AG04449 (cell line): ENCODE measurements at regions not wholly inside any gene's neighbourhood (a gene's known extent, or its start where the extent isn't known, plus 50 kb on each side); places are given as distances from the start of the nearest gene placed in this dataset.

Experiments
- CTCF ChIA-PET: fragments of 350-600 bp; formaldehyde crosslinking; extraction: SDS; loops from one replicate; lab custom pipeline; 2021; ENCODE audit warnings: antibody characterized with exemption; lab: Yijun Ruan, JAX
- POLR2A ChIA-PET: fragments of 400-600, 350-600 bp; formaldehyde crosslinking; extraction: SDS; loops from one replicate; lab custom pipeline; 2020; ENCODE audit warnings: antibody characterized with exemption, inconsistent platforms; lab: Yijun Ruan, JAX
- DNase-seq: peaks from one replicate; pipeline ENCODE4 v3.0.0-alpha.2; 2010; ENCODE audit warnings: low read depth, low spot score
- H3K4me3 ChIP-seq: 2 replicates; pipeline ENCODE4 v1.5.1; 2011; ENCODE audit warnings: low read depth, mild to moderate bottlenecking, control low read depth, low read length
- CTCF ChIP-seq: IDR thresholded peaks from one replicate; pipeline ENCODE4 v1.5.1; 2011; ENCODE audit warnings: mild to moderate bottlenecking, moderate library complexity, low read length, control low read depth, inconsistent platforms; ENCODE audit not compliant: insufficient read depth; ENCODE audit errors: missing control alignments

DNA sequence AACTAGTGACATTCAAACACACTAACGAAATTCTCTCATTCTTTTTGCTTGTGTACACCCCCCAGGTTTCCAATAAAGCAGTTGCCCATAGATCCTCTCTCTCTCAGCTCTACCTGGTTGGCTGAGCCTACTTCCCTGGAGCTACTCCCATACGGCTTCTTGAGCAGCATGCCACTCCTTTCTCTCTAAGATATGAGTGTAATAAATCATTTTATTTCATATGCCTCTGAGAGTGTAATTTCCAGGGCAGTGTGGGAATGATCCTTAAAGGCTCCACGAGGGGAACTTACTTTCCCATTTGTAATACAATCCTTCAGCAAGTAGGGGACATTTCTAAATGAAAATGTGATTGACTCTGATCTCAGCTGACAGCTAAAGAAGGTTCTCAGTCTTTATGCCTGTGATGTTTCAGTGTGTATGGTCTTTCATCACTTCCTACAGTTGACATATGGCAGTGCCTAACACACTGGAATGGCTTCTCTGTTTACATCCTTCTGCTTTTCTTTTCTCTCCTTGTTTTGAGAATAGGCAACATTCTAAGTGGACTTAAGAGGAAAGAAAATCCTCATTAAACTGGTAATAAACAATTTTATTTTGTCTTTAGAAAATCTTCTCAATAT, 1194.3 kb upstream of the CDH8 start:
- DNase-seq, result no peak
- TF ChIP-seq CTCF, result no peak
- H3K4me3 ChIP-seq, result no peak overlapping the region
- ChIA-PET POLR2A (no interaction called here), CTCF (no interaction called here)

DNA sequence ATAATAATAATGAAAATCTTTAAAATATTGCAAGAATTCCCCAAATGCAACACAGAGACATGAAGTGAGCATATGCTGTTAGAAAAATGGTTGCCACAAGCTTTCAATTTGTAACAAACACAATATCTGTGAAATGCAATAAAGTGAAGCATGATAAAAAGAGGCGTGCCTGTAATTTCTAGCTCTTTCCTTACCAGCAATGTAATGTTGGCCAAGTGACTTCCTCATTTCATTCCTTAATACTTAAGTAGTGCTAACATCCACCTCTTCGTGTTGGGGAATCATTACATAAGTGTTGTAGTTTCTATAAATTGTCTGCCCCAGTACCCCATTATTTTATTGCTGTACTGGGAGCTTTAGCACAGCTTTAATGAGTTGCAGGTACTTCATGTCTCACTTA, 1192.0 kb upstream of the CDH8 start:
- H3K4me3 ChIP-seq, result no peak overlapping the region
- no peak for DNase-seq
- TF ChIP-seq CTCF, result no peak
- POLR2A ChIA-PET, result no interaction called here
- CTCF ChIA-PET, result no interaction called here

DNA sequence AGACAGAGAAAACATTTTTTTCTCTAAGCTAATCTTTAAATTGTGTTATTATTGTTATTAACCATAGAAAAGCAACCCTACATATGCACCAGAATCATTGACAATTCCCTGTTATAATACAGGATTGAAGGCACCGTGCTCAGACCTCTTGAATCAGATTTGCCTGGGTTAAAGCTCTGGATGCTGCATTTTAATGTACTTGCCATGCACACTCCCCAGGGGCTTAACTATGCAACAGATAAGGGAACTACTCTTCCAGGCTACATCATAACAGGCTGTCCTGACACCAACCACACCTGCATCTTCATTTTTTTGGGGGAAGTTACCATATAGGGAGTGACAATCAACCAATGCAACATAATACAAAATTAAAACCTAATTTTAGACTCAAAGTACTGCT, 1187.6 kb upstream of the CDH8 start:
- no peak for TF ChIP-seq CTCF
- H3K4me3 ChIP-seq, result no peak overlapping the region
- no peak for DNase-seq
- POLR2A ChIA-PET, result no interaction called here
- CTCF ChIA-PET, result no interaction called here

DNA sequence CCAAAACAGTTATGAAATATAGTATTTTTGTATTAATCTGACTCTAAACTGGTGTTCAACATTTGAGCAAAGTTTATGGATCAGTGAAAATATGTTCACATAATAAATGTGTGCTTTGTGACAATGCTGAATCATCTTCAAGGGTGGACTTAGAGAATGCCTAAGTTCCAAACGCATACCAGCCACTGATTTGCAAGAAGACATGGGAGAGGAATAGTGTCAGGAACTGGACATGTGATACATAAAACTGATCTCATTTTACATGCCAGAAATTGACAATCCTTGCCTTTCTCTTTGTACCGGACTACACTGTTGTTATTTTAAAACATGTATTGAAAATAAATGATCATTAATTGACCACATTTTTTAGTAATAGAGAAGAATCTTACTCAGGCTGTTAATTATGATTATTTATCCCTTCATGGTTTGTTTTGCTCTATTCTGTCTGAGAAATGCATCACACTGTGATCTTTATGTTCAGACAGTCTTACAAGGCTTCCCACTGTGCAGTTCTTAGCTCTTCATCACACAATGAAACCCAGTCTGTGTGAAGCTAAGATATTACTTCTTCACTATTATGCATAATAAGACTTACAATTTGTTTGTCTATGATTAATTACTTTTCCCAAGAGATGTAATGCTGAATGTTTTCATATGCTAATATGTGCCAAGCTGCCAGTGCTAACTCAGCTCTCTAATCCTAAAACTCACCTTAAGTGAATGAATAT, 1180.6 kb upstream of the CDH8 start:
- no peak for TF ChIP-seq CTCF
- no peak for DNase-seq
- ChIA-PET CTCF (no interaction called here), POLR2A (no interaction called here)
- H3K4me3 ChIP-seq, result no peak overlapping the region

GRCh38 chr16:63201851-63202250, 1165.6 kb upstream of the CDH8 start:
- POLR2A ChIA-PET, result no interaction called here
- CTCF ChIA-PET, result no interaction called here
- TF ChIP-seq CTCF, result no peak
- H3K4me3 ChIP-seq, result no peak overlapping the region
- no peak for DNase-seq

- no peak overlapping the region for H3K4me3 ChIP-seq
- no peak for TF ChIP-seq CTCF
- ChIA-PET CTCF (no interaction called here), POLR2A (no interaction called here)
- no peak for DNase-seq
Observed at GRCh38 chr16:63200940-63201339, 1164.7 kb upstream of the CDH8 start.
